GM12892 (cell line): ENCODE measurements at regions not wholly inside any gene's neighbourhood (a gene's known extent, or its start where the extent isn't known, plus 50 kb on each side); places are given as distances from the start of the nearest gene placed in this dataset.

Source experiments
- DNase-seq: peaks from one replicate; pipeline ENCODE4 v3.0.0; 2011; ENCODE audit not compliant: insufficient read length
- FAIRE-seq: peaks from 2 replicates; lab custom pipeline; 2011; peaks lifted over from hg19 to GRCh38; lab: Jason Lieb, UNC
- POLR2A ChIP-seq: IDR thresholded peaks from 2 replicates; pipeline ENCODE4 v1.6.1; 2011; ENCODE audit warnings: low read depth, low read length, control low read depth
- POLR2AphosphoS5 ChIP-seq: IDR thresholded peaks from 2 replicates; pipeline ENCODE4 v1.6.1; 2011; ENCODE audit warnings: low read depth, low read length, control low read depth
- TAF1 ChIP-seq: IDR thresholded peaks from 2 replicates; pipeline ENCODE4 v1.6.1; 2011; ENCODE audit warnings: low read depth, mild to moderate bottlenecking, control low read depth, low read length, borderline replicate concordance

DNA sequence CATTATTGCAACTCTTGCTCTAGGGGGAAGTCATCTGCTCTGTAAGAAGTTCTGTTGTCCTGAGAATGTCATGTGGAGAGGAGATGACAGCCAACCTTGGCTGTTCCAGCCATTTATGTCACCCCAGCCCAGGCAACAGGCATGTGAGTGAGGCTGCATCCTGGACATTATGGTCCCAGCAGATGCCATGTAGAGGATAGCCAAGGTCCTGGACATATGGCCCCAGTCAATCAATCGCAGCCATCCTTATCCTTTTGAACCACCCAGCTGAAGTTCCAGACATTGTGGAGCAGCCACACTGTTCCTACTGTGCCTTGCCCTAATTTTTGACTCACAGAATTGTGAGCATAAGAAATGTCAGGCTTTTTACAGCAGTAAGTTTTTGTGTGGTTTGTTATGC lies 84.9 kb downstream of the AVPR1A start:
- DNase-seq (no peak), FAIRE-seq (no peak)
- TF ChIP-seq TAF1, result no peak
- TF ChIP-seq POLR2AphosphoS5, result no peak
- TF ChIP-seq POLR2A, result no peak

GRCh38 chr12:63064080-63064479 lies 86.9 kb downstream of the AVPR1A start:
- no peak for FAIRE-seq
- DNase-seq, result no peak
- TF ChIP-seq TAF1, result no peak
- no peak for TF ChIP-seq POLR2AphosphoS5
- TF ChIP-seq POLR2A, result no peak

- DNase-seq, result no peak
- TF ChIP-seq TAF1 (no peak), POLR2AphosphoS5 (no peak), POLR2A (no peak)
- FAIRE-seq, result no peak
Observed at GRCh38 chr12:63056649-63057048, 94.4 kb downstream of the AVPR1A start.

DNA sequence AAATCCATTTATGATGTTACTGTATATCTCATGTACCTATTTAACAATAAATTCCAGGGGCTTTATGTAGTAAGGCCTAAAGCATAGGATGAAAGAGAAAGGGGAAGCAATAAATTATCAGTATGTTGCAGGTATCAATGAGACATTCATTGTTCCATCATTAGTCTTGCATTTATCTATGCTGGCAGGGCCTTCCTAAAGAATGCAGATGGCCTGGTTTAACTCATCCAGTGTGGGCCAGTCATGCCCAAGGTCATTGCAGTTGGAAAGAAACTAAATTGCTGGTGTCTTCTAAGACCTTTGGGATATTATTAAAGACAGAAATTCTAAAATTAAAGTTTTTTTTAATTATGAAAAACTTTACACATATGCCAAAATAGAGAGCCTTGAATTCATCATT lies 98.3 kb downstream of the AVPR1A start:
- FAIRE-seq, result no peak
- DNase-seq, result no peak
- TF ChIP-seq TAF1 (no peak), POLR2AphosphoS5 (no peak), POLR2A (no peak)

GRCh38 chr12:63047146-63047545 lies 103.9 kb downstream of the AVPR1A start:
- FAIRE-seq (no peak), DNase-seq (no peak)
- TF ChIP-seq POLR2AphosphoS5 (no peak), TAF1 (no peak), POLR2A (no peak)

GRCh38 chr12:63045020-63045860 lies 105.8 kb downstream of the AVPR1A start:
- TF ChIP-seq TAF1, result no peak
- TF ChIP-seq POLR2A, result no peak
- no peak for TF ChIP-seq POLR2AphosphoS5
- FAIRE-seq (no peak), DNase-seq (no peak)

- FAIRE-seq, result no peak
- no peak for DNase-seq
- TF ChIP-seq POLR2AphosphoS5, result no peak
- no peak for TF ChIP-seq TAF1
- no peak for TF ChIP-seq POLR2A
Observed at GRCh38 chr12:63042646-63043045, 107.7 kb upstream of the PPM1H start.

- no peak for DNase-seq
- FAIRE-seq, result no peak
- TF ChIP-seq TAF1, result no peak
- no peak for TF ChIP-seq POLR2AphosphoS5
- no peak for TF ChIP-seq POLR2A
Observed at GRCh38 chr12:63041601-63042000, 106.7 kb upstream of the PPM1H start.

- DNase-seq (no peak), FAIRE-seq (no peak)
- TF ChIP-seq POLR2A (no peak), TAF1 (no peak), POLR2AphosphoS5 (no peak)
Observed at GRCh38 chr12:63040526-63041220, 105.7 kb upstream of the PPM1H start.

DNA sequence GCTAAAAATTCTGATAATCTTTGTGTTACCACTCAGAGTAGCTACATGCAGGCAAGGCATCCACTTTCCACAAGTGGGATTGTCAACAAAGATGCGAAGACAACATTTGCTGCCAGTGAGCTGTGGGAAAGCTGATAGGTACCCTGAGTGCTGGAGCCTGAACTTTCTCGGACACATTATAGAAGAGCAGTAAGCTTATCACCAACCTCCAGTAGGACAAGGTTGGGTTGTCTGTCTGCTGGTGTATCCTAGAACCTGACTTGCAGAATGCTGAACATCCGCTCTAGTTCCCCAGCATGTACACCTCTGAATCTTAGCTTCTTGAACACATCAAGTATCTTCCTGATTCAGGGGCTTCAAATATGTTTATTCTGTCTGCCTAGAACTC lies 103.8 kb upstream of the PPM1H start:
- TF ChIP-seq POLR2A (no peak), POLR2AphosphoS5 (no peak), TAF1 (no peak)
- FAIRE-seq (no peak), DNase-seq (no peak)

DNA sequence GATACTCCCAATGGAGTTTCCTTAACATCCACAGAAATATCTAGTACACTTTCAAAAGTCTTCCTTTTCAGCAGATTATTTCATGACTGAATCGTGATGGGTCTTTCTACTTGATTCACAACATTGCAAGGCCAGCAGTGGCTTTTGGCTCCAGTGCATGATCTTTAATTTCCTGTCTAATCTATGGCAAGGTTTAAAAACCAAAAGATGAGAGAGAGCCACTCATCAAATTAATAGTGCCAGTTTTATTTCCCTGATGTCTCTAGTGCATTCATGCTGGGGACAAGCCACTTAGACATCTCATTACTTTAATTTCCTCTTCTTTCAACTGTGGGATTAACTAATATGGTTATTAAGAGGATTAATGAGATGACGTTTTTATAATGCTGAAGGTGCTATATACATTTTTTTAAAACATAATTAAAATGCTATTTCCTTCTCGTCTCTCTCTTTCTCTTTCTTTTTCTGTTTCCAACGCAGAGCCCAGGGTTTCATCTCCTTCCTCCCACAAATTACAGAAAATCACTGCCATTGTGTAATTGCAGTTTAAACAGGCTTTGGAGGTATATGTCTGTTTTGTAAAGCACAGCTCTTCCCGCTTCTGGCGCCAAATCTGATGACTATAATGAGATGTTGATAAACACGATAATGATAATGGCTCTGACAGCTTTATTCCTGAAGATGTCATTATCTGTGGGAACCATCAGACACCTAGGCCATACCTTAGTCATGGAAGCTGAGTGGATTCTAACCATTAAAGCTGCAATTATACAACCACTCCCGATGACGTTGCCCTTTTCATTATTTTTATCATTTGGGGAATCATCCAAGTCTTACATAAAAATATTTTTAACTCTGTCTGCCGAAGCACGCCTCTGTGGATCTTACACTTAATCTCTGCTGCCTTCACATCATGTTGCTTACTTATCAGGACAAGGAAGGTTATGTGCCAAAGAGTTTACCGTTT lies 103.1 kb upstream of the PPM1H start:
- FAIRE-seq (no peak), DNase-seq (no peak)
- TF ChIP-seq TAF1 (no peak), POLR2A (no peak)

- TF ChIP-seq POLR2A (no peak), TAF1 (no peak), POLR2AphosphoS5 (no peak)
- no peak for FAIRE-seq
Observed at GRCh38 chr12:63036974-63037335, 102.0 kb upstream of the PPM1H start.

More at GRCh38 chr12:63036974-63037335, 102.0 kb upstream of the PPM1H start:
- DNase-seq, result no peak
